ENCODE measurements at regions not wholly inside any gene's neighbourhood (a gene's known extent, or its start where the extent isn't known, plus 50 kb on each side); places are given as distances from the start of the nearest gene placed in this dataset.

DNA sequence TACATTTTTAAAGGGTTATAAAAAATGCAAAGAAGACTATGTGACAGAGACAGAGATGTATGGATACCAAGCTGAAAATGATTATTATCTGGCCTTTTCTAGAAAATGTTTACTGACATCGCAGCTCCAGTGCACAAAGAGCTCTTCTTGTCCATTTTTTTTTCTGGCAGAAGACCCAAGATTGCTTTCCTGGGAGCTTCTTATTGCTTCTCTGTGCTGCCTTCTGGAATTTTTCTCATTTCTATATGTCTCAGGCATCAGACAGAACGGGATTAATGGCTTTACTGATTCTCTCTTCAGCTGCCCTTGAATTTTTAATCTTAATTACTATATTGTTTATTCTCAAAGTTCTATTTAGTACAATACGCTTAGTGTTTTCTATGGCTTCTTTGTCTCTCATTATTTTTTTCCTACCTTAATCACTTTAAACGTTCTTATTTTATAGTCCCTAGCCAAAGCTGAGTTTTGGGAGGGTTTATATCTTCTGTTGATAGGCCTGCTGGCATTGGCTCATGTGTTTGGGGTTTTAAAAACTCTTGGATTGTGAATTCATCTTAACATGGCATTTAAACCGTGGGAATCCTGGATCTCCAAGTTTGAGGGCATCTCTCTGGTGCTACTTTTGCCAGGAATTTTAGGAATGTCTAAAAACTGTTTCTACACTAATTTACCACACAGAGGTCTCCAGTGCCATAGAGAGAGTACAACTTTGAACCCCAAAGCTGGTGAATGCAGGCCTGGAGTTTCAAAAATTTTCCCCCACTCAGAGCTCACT is 138.9 kb upstream of the LNX1 start:
- TF ChIP-seq, protein P1, sequence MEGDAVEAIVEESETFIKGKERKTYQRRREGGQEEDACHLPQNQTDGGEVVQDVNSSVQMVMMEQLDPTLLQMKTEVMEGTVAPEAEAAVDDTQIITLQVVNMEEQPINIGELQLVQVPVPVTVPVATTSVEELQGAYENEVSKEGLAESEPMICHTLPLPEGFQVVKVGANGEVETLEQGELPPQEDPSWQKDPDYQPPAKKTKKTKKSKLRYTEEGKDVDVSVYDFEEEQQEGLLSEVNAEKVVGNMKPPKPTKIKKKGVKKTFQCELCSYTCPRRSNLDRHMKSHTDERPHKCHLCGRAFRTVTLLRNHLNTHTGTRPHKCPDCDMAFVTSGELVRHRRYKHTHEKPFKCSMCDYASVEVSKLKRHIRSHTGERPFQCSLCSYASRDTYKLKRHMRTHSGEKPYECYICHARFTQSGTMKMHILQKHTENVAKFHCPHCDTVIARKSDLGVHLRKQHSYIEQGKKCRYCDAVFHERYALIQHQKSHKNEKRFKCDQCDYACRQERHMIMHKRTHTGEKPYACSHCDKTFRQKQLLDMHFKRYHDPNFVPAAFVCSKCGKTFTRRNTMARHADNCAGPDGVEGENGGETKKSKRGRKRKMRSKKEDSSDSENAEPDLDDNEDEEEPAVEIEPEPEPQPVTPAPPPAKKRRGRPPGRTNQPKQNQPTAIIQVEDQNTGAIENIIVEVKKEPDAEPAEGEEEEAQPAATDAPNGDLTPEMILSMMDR (IDR thresholded peaks at IDR 0.05; ENCODE audit: extremely low read depth, missing control alignments): no peak
- DNase-seq (ENCODE audit: low spot score): no peak

DNA sequence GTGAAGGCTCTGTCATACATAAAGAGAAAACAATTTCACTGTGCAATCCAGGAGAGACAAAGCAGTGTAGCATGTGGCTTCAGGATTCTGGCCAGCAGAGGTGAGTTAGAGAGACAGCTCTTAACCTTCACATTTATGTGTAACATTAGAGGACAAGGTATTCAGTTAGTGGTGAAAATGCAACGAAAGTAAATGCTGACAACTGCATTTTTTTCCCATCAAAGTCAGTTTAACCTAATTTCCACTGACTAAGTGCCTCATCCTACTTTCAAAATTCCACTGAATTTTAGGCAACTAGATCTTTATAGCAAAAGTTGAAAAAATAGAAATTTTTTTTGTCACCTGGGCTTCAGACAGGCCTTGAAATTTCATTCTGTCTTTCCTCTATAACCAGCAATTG is 130.8 kb upstream of the LNX1 start:
- DNase-seq (ENCODE audit: low spot score): no peak
- TF ChIP-seq, protein P1 (IDR thresholded peaks at IDR 0.05; ENCODE audit: extremely low read depth, missing control alignments): no peak

DNA sequence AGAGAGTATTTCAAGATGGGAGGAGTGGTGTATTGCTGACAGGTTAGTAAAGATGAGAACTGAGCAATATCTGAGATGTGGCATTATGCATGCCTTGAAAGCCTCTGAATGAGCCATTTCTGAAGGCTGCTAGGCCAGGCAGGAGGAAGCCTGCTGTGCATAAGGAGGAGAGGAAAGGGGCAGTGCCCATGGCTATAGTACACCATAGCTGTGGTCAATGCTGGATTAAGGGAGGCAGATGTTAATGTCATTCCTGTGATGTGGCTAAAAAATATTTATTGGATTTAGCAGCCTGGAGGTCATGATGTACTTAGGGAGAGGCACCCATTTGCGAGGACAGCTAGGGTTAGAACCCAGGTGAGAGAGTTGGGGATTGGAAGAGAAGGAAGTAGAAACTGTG is 130.0 kb upstream of the LNX1 start:
- no peak for DNase-seq (ENCODE audit: low spot score)
- TF ChIP-seq, protein P1 (IDR thresholded peaks at IDR 0.05; ENCODE audit: extremely low read depth, missing control alignments): no peak

DNA sequence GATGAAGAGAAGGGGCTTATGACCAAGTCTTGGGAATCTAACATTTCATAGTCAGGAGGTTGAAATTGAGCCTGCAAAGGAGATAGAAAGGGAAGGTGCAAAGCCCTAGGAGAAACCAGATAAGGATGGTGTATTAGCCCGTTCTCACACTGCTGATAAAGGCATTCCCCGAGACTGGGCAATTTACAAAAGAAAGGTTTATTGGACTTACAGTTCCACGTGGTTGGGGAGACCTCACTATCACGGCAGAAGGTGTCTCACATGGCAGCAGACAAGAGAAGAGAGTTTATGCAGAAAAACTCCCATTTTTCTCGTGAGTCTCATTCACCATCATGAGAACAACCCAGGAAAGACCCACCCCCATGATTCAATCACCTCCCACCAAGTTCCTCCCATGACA is 129.5 kb upstream of the LNX1 start:
- TF ChIP-seq, protein P1 (IDR thresholded peaks at IDR 0.05; ENCODE audit: extremely low read depth, missing control alignments): no peak
- DNase-seq (ENCODE audit: low spot score): no peak

DNA sequence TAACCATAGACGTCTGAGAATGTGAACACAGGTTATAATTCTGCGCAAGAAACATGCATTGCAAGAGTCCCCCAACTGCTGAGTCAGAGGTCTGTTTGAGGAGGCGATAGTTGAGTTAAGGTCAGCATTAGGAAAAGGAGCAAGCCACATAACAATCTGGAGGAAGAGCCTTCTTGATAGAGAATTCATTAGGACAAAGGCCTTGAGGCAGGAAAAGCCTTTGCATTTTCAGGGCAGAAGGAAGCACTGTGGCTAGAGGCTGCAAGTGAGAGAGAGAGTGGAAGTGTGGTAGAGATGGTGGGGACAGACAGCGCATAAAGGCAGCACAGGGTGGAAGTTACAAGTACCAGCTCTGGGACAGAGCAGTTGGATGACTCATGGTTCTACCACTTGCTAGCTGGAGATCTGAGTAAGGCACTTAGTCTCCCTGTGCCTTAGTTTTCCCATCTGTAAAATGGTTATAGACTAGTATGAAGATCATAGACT is 125.8 kb upstream of the LNX1 start:
- TF ChIP-seq, protein P1 (IDR thresholded peaks at IDR 0.05; ENCODE audit: extremely low read depth, missing control alignments): no peak
- DNase-seq (ENCODE audit: low spot score): no peak

DNA sequence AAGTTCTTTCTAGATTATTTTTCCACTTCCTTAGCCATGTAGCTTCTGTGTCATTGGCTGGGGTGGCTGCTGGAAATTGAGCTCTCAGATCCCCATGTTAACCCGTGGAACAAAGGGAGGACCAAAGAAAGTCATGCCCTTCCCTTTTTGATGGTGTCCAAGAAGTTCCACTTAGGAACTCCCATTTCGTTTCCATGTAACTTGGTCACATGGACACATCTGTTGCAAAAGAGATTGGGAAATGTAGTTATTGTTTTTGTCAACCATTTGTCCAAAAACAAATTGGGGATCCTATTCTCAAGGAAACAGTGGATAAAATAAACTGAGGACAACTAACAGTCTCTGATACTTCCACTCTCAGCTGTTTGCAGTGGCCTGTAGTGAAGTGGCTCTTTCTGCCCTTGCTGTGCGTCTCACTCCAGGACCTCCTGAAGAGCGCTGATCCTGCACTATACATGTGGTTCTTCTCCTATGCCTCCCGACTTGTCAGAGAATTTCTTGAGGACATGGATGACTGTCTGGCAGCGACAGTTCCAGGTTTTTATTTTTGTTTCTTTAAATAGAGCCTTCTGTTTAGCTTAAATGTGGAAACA is 125.3 kb upstream of the LNX1 start:
- TF ChIP-seq, protein P1 (IDR thresholded peaks at IDR 0.05; ENCODE audit: extremely low read depth, missing control alignments): no peak
- no peak for DNase-seq (ENCODE audit: low spot score)

DNA sequence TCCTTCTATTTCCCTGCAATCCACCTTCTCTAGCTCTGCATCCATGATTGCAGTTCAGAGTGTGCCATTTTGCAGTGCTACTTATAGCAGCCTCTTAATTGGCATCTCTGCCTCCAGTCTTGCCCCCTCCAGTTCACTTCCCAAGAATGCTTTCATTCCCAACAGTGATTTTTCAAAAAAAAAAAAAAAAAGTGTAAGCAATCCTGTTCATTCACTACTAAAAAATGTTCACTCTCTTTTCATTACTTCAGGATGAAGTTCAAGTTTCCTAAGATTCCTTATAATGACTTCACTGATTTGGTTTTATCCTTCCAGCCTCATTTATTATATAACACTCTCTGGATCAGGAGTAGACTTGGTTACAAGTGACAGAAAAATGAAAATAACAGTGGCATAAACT is 124.7 kb upstream of the LNX1 start:
- no peak for DNase-seq (ENCODE audit: low spot score)
- TF ChIP-seq, protein P1 (IDR thresholded peaks at IDR 0.05; ENCODE audit: extremely low read depth, missing control alignments): no peak

Data from GM20000 (cell line).